Calu3 (cell line): ENCODE measurements at regions not wholly inside any gene's neighbourhood (a gene's known extent, or its start where the extent isn't known, plus 50 kb on each side); places are given as distances from the start of the nearest gene placed in this dataset.

ENCODE experiments used
- BruUV-seq: library from RNA; stranded (reverse); fragments of 400-500 nt; replicated peaks from 2 replicates; lab custom pipeline; 2021; lab: Mats Ljungman, UMichigan
- CTCF ChIA-PET: fragments of 300-600 bp; sonication (Branson Sonifier 250); formaldehyde crosslinking; loops from one replicate; lab custom pipeline; 2022; ENCODE audit warnings: antibody characterized with exemption; lab: Charles Lee
- DNase-seq: peaks from one replicate; pipeline ENCODE4 v3.0.0; 2022
- H3K27ac Mint-ChIP-seq: one replicate; pipeline ENCODE4 v1.8.0; 2022; ENCODE audit warnings: mixed read lengths; ENCODE audit not compliant: unreplicated experiment
- H3K27me3 Mint-ChIP-seq: one replicate; pipeline ENCODE4 v1.8.0; 2022; ENCODE audit warnings: mixed read lengths; ENCODE audit not compliant: unreplicated experiment
- H3K36me3 Mint-ChIP-seq: one replicate; pipeline ENCODE4 v1.8.0; 2022; ENCODE audit warnings: mild to moderate bottlenecking, moderate library complexity, mixed read lengths; ENCODE audit not compliant: insufficient read depth, unreplicated experiment
- H3K4me1 Mint-ChIP-seq: one replicate; pipeline ENCODE4 v1.8.0; 2022; ENCODE audit warnings: mild to moderate bottlenecking, low read depth, mixed read lengths; ENCODE audit not compliant: unreplicated experiment
- H3K4me3 Mint-ChIP-seq: one replicate; pipeline ENCODE4 v1.8.0; 2022; ENCODE audit warnings: mild to moderate bottlenecking, low read depth, moderate library complexity, mixed read lengths; ENCODE audit not compliant: unreplicated experiment
- H3K9me3 Mint-ChIP-seq: one replicate; pipeline ENCODE4 v1.8.0; 2022; ENCODE audit warnings: low read depth, mixed read lengths; ENCODE audit not compliant: unreplicated experiment
- CTCF ChIP-seq: fragments of 200-600 bp; IDR thresholded peaks from one replicate; pipeline ENCODE4 v1.8.0; 2022; ENCODE audit warnings: antibody characterized with exemption; ENCODE audit not compliant: unreplicated experiment
- intact Hi-C: fragments of 100-400 bp; cut with micrococcal nuclease; formaldehyde crosslinking; loops from one replicate; pipeline ENCODE4 v1.10.0; 2022; ENCODE audit not compliant: unreplicated experiment

DNA sequence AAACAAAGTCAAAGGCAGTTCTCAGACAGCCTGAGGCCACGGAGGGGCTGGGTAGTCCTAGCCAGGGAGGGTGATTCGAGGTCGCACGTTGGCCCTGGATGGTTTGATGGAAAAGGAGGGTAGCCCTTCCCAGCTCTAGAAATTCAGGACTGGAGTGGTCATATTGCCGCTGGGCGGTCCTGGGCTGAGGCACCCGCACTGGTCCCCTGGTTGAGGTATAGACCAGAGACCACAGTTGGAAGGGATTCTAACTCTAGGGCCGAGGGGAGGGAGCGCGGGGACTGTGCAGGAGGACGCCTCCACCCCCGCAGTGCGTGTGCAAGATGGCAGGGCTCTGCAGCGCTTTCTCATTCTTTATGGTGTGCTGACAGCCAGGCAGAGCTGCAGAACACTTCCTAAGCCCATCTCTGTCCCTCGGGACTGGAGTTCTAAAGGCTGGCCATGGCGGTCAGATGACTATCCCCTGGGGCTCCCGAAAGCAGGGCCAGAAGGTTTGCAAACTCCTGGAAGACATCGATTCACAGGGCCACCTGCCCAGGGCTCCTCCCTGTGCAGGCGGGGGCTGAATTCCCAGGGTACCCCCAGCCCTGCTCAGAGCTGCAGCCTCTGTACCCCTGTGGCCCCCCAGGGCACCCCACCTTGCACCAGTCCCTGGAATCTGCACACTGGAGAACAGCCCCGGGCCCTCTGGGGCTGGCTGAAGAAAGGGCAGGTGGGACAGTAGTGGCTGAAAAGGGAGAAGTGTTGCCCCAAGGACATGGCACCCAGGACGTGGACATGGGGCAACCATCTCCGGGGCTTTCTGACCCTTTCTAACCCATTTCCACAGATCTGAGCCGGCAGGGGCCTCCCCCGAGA lies 51.0 kb upstream of the ELN start:
- peaks cover 2% of the 10 kb centered on the region for H3K4me1 Mint-ChIP-seq
- no peak for TF ChIP-seq CTCF
- CTCF ChIA-PET: interaction anchor here (0.6 kb wide), 1 partner anchor 90 kb away, joined by 5 read pairs; no protein-coding TSS in a partner anchor
- no peak overlapping the region for H3K27ac Mint-ChIP-seq
- no peak for DNase-seq
- no peaks in the 10 kb centered on the region for H3K36me3 Mint-ChIP-seq
- H3K9me3 Mint-ChIP-seq: no peaks in the 10 kb centered on the region
- no peak overlapping the region for H3K4me3 Mint-ChIP-seq
- H3K27me3 Mint-ChIP-seq: peaks cover 2% of the 10 kb centered on the region
- intact Hi-C loops: no loop called here
- BruUV-seq: no TSS peak

- TF ChIP-seq CTCF: no peak
- BruUV-seq: no TSS peak
- intact Hi-C loops: loop anchor here (2.0 kb wide), 1 partner anchor 111 kb away; no protein-coding TSS in a partner anchor
- no peak for DNase-seq
- Mint-ChIP-seq H3K9me3 (no peaks in the 10 kb centered on the region), H3K4me3 (no peak overlapping the region), H3K36me3 (no peaks in the 10 kb centered on the region), H3K4me1 (no peaks in the 10 kb centered on the region), H3K27me3 (no peaks in the 10 kb centered on the region), H3K27ac (no peak overlapping the region)
- CTCF ChIA-PET: interaction anchor here (1.4 kb wide), 1 partner anchor 10 kb away, joined by 5 read pairs; no protein-coding TSS in a partner anchor
Measured at GRCh38 chr7:73977619-73978618, 50.1 kb upstream of the ELN start.
